ENCODE measurements at regions not wholly inside any gene's neighbourhood (a gene's known extent, or its start where the extent isn't known, plus 50 kb on each side); places are given as distances from the start of the nearest gene placed in this dataset.

GRCh38 chr2:163859951-163860350, 124.1 kb upstream of the FIGN start:
- TF ChIP-seq, protein P1, sequence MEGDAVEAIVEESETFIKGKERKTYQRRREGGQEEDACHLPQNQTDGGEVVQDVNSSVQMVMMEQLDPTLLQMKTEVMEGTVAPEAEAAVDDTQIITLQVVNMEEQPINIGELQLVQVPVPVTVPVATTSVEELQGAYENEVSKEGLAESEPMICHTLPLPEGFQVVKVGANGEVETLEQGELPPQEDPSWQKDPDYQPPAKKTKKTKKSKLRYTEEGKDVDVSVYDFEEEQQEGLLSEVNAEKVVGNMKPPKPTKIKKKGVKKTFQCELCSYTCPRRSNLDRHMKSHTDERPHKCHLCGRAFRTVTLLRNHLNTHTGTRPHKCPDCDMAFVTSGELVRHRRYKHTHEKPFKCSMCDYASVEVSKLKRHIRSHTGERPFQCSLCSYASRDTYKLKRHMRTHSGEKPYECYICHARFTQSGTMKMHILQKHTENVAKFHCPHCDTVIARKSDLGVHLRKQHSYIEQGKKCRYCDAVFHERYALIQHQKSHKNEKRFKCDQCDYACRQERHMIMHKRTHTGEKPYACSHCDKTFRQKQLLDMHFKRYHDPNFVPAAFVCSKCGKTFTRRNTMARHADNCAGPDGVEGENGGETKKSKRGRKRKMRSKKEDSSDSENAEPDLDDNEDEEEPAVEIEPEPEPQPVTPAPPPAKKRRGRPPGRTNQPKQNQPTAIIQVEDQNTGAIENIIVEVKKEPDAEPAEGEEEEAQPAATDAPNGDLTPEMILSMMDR (IDR thresholded peaks at IDR 0.05) = no peak
- TF ChIP-seq ZFX (IDR thresholded peaks at IDR 0.05; ENCODE audit: borderline replicate concordance) = no peak
